Heart left ventricle (tissue), 16 donors: ENCODE measurements at regions not wholly inside any gene's neighbourhood (a gene's known extent, or its start where the extent isn't known, plus 50 kb on each side); places are given as distances from the start of the nearest gene placed in this dataset.

Experiments
- ATAC-seq, 4 donors: fragments of 200-7000 bp; cut with Tn5 transposase; one replicate each; pipeline ENCODE4 v1.9.1; 2020 to 2022; ENCODE audit warnings: moderate library complexity in 4 of 4, mild to moderate bottlenecking in 3 of 4, moderate number of reproducible peaks in 1 of 4
- DNase-seq, 5 donors: peaks; one replicate each; pipeline ENCODE4 v3.0.0-alpha.2; 2020
- H3K27ac ChIP-seq, 12 donors: fragments of 200-600 bp; sonication (generic) in 4 of 12; one replicate each; pipeline versions ENCODE4 v1.5.0 to v1.8.0; 2016 to 2022; ENCODE audit warnings: mild to moderate bottlenecking in 2 of 12
- H3K27me3 ChIP-seq, 9 donors: fragments of 200-600 bp; sonication (generic) in 2 of 9; one replicate each; pipeline versions ENCODE4 v1.5.1 to v1.8.0; 2016 to 2022; ENCODE audit warnings: mild to moderate bottlenecking in 3 of 9
- H3K36me3 ChIP-seq, 9 donors: fragments of 200-600 bp; sonication (generic) in 2 of 9; one replicate each; pipeline versions ENCODE4 v1.5.0 to v1.8.0; 2018 to 2022; ENCODE audit warnings: mild to moderate bottlenecking in 2 of 9
- H3K4me1 ChIP-seq, 12 donors: fragments of 200-600 bp; sonication (generic) in 4 of 12; one replicate each; pipeline versions ENCODE4 v1.5.0 to v1.8.0; 2016 to 2022; ENCODE audit warnings: mild to moderate bottlenecking in 3 of 12
- H3K4me3 ChIP-seq, 12 donors: fragments of 200-600 bp; sonication (generic) in 4 of 12; one replicate each; pipeline versions ENCODE4 v1.5.0 to v1.8.0; 2017 to 2022; ENCODE audit warnings: mild to moderate bottlenecking in 9 of 12, moderate library complexity in 4 of 12
- H3K9me3 ChIP-seq, 12 donors: fragments of 200-600 bp; sonication (generic) in 4 of 12; one replicate each; pipeline versions ENCODE4 v1.5.0 to v1.8.0; 2016 to 2022; ENCODE audit warnings: mild to moderate bottlenecking in 1 of 12
- CTCF ChIP-seq, 12 donors: fragments of 200-600 bp; sonication (generic) in 4 of 12; IDR thresholded peaks; one replicate each; pipeline versions ENCODE4 v1.5.0 to v1.8.0; 2018 to 2022; ENCODE audit warnings: antibody characterized with exemption in 12 of 12, mild to moderate bottlenecking in 5 of 12
- POLR2A ChIP-seq, 2 donors: fragments of 450-650 bp; IDR thresholded peaks; one replicate each; pipeline ENCODE4 v1.6.1; 2017; ENCODE audit warnings: antibody characterized with exemption in 2 of 2, mild to moderate bottlenecking in 2 of 2, moderate library complexity in 2 of 2
- WGBS, 4 donors: extraction: QIAGEN DNeasy Blood & Tissue Kit in 2 of 4; methylation state at CpG; one replicate each; pipeline versions ENCODE4 v1.1.5 to v1.1.7; 2013 to 2018; 5-methylcytosine and 5-hydroxymethylcytosine counted together
- intact Hi-C, 10 donors: fragments of 100-400 bp; cut with DNase I; formaldehyde crosslinking; loops; one replicate each; pipeline versions ENCODE4 v1.11.1 to v1.14.2; 2022
- donor health status: ischemic (EF 13 %, LVEDD 7.1; RV severe dilation, severe dysfunction).
- donor health status: healthy with polysubstance abuse.
- donor health status: DM: no; HTN: yes; CAD: no.
- donor health status: DM: no; HTN: no; CAD: no.
- donor health status: ischemic (EF 25% LVEDD 6.9; RV normal size, moderate dysfunction).
- donor health status: ischemic (EF 25% LVEDD 5.7; RV mildly dilated, moderate dysfunction).
- donor health status: healthy.
- donor health status: DM: yes; HTN: yes; CAD: no.
- donor health status: ischemic (EF 35%, LVEDD 5.7; RV mildly dilated, moderate dysfunction).
- donor health status: nonischemic (EF 11% LVEDD 7.7; RV severe dilation, severe dysfunction).
- donor health status: DM: yes; HTN: yes; CAD: no.
- donor health status: PGD.
- donor health status: ischemic (EF 29% LVEDD 5.4; RV normal size, mild dysfunction).
- donor health status: nonischemic (EF 23%, LVEDD 6.1; RV moderate dilation, normal function).

- Histone ChIP-seq H3K27ac (no peak overlapping the region), H3K9me3 (peaks cover 0 to 22% (median 2%) of the 10 kb centered on the region in 12 donors), H3K4me1 (no peaks in the 10 kb centered on the region), H3K27me3 (no peaks in the 10 kb centered on the region), H3K36me3 (no peaks in the 10 kb centered on the region), H3K4me3 (no peak overlapping the region)
- ATAC-seq, result no peak
- DNase-seq, result no peak
- intact Hi-C loops, result no loop called here
- 66 to 95% (median 81%) methylated on average over 2 of the region's 2 CpGs for WGBS, 4 donors
- TF ChIP-seq CTCF (IDR thresholded peaks at IDR 0.05) (no peak), POLR2A (IDR thresholded peaks at IDR 0.05) (no peak)
Measured at GRCh38 chr7:21377545-21377944, 50.3 kb upstream of the SP4 start.
